Mesendoderm (in vitro differentiated cells): ENCODE measurements at regions not wholly inside any gene's neighbourhood (a gene's known extent, or its start where the extent isn't known, plus 50 kb on each side); places are given as distances from the start of the nearest gene placed in this dataset.

Experiments
- DNase-seq: peaks from one replicate; pipeline ENCODE4 v3.0.0; 2013
- H2AK5ac ChIP-seq: 2 replicates; pipeline ENCODE4 v1.6.1; 2013; ENCODE audit warnings: low read length, inconsistent platforms
- H2BK120ac ChIP-seq: 2 replicates; pipeline ENCODE4 v1.6.1; 2013; ENCODE audit warnings: low read depth, mild to moderate bottlenecking, low read length, moderate library complexity, mixed read lengths
- H2BK15ac ChIP-seq: replicated peaks from 2 replicates; pipeline ENCODE4 v1.6.1; 2013; ENCODE audit warnings: low read depth, mild to moderate bottlenecking, moderate library complexity
- H2BK5ac ChIP-seq: 2 replicates; pipeline ENCODE4 v1.6.1; 2013; ENCODE audit warnings: low read length, inconsistent platforms
- H3K18ac ChIP-seq: 2 replicates; pipeline ENCODE4 v1.6.1; 2013; ENCODE audit warnings: mild to moderate bottlenecking, low read length, mixed read lengths
- H3K23ac ChIP-seq: one replicate; pipeline ENCODE4 v1.6.1; 2013; ENCODE audit warnings: low read length
- H3K27ac ChIP-seq: 2 replicates; pipeline ENCODE4 v1.5.1; 2013; ENCODE audit warnings: low read depth, mild to moderate bottlenecking, inconsistent platforms, low read length, moderate library complexity
- H3K27me3 ChIP-seq: 2 replicates; pipeline ENCODE4 v1.6.1; 2013; ENCODE audit warnings: low read length, control low read depth, mild to moderate bottlenecking, inconsistent platforms; ENCODE audit not compliant: insufficient read depth, poor library complexity
- H3K36me3 ChIP-seq: 2 replicates; pipeline ENCODE4 v1.6.1; 2013; ENCODE audit warnings: low read length, inconsistent platforms; ENCODE audit not compliant: control insufficient read depth, insufficient read depth
- H3K4ac ChIP-seq: one replicate; pipeline ENCODE4 v1.6.1; 2013; ENCODE audit warnings: low read depth, mild to moderate bottlenecking, low read length, moderate library complexity
- H3K4me1 ChIP-seq: 2 replicates; pipeline ENCODE4 v1.6.1; 2013; ENCODE audit warnings: low read depth, low read length, inconsistent platforms; ENCODE audit not compliant: control insufficient read depth
- H3K4me2 ChIP-seq: 2 replicates; pipeline ENCODE4 v1.6.1; 2013; ENCODE audit warnings: low read length
- H3K4me3 ChIP-seq: 2 replicates; pipeline ENCODE4 v1.5.1; 2013; ENCODE audit warnings: mild to moderate bottlenecking, low read length
- H3K56ac ChIP-seq: one replicate; pipeline ENCODE4 v1.6.1; 2013; ENCODE audit warnings: low read length
- H3K79me1 ChIP-seq: 2 replicates; pipeline ENCODE4 v1.6.1; 2013; ENCODE audit warnings: low read length, inconsistent platforms
- H3K79me2 ChIP-seq: 2 replicates; pipeline ENCODE4 v1.6.1; 2013; ENCODE audit warnings: mild to moderate bottlenecking, low read length; ENCODE audit not compliant: control insufficient read depth, insufficient read depth
- H3K9ac ChIP-seq: 2 replicates; pipeline ENCODE4 v1.6.1; 2013; ENCODE audit warnings: low read length, inconsistent platforms
- H4K5ac ChIP-seq: one replicate; pipeline ENCODE4 v1.6.1; 2013; ENCODE audit warnings: low read length
- H4K8ac ChIP-seq: one replicate; pipeline ENCODE4 v1.6.1; 2013; ENCODE audit warnings: low read depth, mild to moderate bottlenecking, control low read depth, low read length, moderate library complexity
- WGBS: extraction: QIAGEN DNeasy Blood & Tissue Kit; methylation state at CpG from one replicate; pipeline ENCODE4 v1.1.7; 2013; ENCODE audit warnings: low lambda C conversion rate, missing lambda C conversion rate; ENCODE audit not compliant: insufficient coverage; ENCODE audit errors: extremely low coverage; 5-methylcytosine and 5-hydroxymethylcytosine counted together

DNA sequence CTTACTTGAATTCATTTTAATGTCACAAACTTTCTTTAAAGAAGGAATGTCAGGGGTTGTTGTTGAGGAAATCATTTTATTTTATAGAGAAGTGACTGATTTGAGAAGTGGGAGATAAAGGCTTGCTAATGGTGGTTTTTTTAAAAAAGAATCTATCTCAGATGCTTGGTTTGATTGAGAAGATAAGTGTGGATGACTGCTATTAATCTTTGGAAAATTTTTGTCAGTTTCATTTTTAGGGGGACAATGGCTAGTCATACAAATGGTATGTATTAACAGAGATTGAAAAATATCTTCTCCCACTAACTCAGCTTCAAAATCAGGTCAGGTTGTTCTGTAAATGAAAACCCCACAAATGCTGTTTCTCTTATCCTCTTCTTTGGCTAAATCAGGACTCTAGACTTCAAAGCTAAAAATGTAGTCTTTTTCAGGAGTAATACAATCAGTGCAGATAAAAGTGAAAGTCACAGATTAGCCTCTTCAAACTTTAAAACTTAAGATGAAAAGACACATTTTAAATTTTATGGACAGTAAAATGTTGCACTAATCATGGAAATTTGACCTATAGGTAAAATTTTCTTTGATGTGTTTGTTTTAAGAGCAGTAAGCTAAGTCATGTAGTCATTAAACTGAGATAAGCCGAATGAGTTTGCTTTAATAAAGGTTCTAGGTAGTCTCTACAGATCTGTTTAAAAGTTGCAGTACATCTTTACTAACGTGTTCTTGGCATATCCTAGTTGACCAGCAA lies 674.2 kb upstream of the VRK2 start:
- WGBS: no CpG with 5 or more reads among the region's 2 CpGs
- Histone ChIP-seq H2BK15ac (no peak overlapping the region), H2AK5ac (no peak overlapping the region), H4K8ac (no peak overlapping the region), H2BK5ac (no peak overlapping the region), H3K56ac (no peak overlapping the region), H3K4ac (no peak overlapping the region), H4K5ac (no peak overlapping the region), H3K9ac (no peak overlapping the region), H3K23ac (no peak overlapping the region), H3K36me3 (no peaks in the 10 kb centered on the region), H3K4me3 (no peak overlapping the region), H3K18ac (no peak overlapping the region), H2BK120ac (no peak overlapping the region), H3K79me2 (no peaks in the 10 kb centered on the region), H3K79me1 (no peaks in the 10 kb centered on the region), H3K27ac (no peak overlapping the region), H3K4me2 (no peak overlapping the region), H3K4me1 (no peaks in the 10 kb centered on the region), H3K27me3 (no peaks in the 10 kb centered on the region)
- no peak for DNase-seq

DNA sequence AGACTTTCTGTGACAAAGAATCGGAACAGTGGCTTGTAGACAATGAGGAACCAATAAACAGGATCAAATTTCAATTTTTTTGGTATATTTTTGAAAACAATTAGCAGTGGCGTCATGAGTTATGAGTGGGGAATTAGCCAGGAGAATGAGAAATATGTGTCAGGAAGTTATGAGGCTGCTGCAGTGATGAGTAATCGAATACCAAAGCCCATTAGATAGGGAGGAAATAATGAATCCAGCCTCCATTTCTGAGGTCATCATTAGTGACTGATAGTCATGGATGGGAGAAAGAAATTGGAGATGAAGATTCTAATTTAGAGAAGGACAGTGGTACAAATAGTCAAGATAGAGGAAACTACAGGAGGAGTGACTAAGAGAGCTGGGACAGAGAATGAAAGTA lies 673.1 kb upstream of the VRK2 start:
- H3K4ac ChIP-seq: no peak overlapping the region
- H3K27ac ChIP-seq: no peak overlapping the region
- no peak overlapping the region for H2BK5ac ChIP-seq
- H3K4me2 ChIP-seq: no peak overlapping the region
- H2BK15ac ChIP-seq: no peak overlapping the region
- H3K36me3 ChIP-seq: no peaks in the 10 kb centered on the region
- no peak overlapping the region for H4K8ac ChIP-seq
- H3K9ac ChIP-seq: no peak overlapping the region
- H2BK120ac ChIP-seq: no peak overlapping the region
- WGBS: no CpG with 5 or more reads among the region's 3 CpGs
- no peaks in the 10 kb centered on the region for H3K27me3 ChIP-seq
- H3K4me1 ChIP-seq: no peaks in the 10 kb centered on the region
- DNase-seq: peak; percentile 8
- H3K56ac ChIP-seq: no peak overlapping the region
- no peak overlapping the region for H3K23ac ChIP-seq
- H3K79me1 ChIP-seq: no peaks in the 10 kb centered on the region
- H2AK5ac ChIP-seq: no peak overlapping the region
- H3K79me2 ChIP-seq: no peaks in the 10 kb centered on the region
- H3K18ac ChIP-seq: no peak overlapping the region
- no peak overlapping the region for H4K5ac ChIP-seq
- no peak overlapping the region for H3K4me3 ChIP-seq

DNA sequence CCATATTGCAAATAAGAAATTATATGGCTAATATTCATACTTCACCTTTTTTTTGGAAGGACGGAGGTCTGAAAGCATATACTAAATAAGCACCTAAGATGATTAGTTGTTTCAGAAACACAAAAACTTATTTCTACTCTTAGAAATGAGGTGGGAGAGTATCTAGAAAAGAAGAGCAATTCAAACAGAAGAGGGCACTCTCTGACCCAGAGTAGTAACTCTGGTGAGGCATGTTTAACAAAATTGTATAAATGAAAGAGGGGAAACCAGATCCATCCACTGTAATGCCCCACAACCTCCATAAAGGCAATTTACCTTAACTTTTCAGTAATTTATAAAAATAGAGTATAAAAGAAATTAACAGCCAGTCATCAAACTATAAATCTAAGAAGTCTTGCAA lies 669.6 kb upstream of the VRK2 start:
- Histone ChIP-seq H3K4ac (no peak overlapping the region), H3K18ac (no peak overlapping the region), H3K36me3 (no peaks in the 10 kb centered on the region), H2BK5ac (no peak overlapping the region), H3K27ac (no peak overlapping the region), H3K79me1 (no peaks in the 10 kb centered on the region), H3K9ac (no peak overlapping the region), H4K5ac (no peak overlapping the region), H3K23ac (no peak overlapping the region), H2AK5ac (no peak overlapping the region), H3K4me3 (no peak overlapping the region), H3K4me1 (no peaks in the 10 kb centered on the region), H3K56ac (no peak overlapping the region), H3K79me2 (no peaks in the 10 kb centered on the region), H2BK15ac (no peak overlapping the region), H4K8ac (no peak overlapping the region), H3K4me2 (no peak overlapping the region), H2BK120ac (no peak overlapping the region), H3K27me3 (no peaks in the 10 kb centered on the region)
- WGBS: no CpG with 5 or more reads among the region's 1 CpG
- peak; percentile 45 for DNase-seq

DNA sequence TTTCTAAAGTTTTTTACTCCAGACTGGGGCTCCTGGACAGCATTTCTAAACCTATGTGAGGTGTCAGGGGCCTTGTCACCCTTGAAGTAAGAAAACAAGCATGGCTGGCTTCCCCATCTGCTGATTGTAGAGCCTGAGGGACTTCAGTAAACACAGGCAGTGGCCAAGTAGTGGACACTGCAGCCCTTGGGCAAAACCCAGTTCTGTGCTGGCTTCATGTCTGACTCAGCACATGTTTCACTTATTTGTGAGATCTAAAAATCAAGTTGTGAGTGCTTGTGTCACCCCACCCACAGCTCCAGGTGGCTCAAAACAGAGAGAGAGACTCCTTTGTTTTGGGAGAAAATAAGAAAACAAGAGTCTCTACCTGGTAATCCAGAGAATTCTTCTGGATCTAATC lies 660.3 kb upstream of the VRK2 start:
- H3K18ac ChIP-seq: no peak overlapping the region
- H2AK5ac ChIP-seq: no peak overlapping the region

DNA sequence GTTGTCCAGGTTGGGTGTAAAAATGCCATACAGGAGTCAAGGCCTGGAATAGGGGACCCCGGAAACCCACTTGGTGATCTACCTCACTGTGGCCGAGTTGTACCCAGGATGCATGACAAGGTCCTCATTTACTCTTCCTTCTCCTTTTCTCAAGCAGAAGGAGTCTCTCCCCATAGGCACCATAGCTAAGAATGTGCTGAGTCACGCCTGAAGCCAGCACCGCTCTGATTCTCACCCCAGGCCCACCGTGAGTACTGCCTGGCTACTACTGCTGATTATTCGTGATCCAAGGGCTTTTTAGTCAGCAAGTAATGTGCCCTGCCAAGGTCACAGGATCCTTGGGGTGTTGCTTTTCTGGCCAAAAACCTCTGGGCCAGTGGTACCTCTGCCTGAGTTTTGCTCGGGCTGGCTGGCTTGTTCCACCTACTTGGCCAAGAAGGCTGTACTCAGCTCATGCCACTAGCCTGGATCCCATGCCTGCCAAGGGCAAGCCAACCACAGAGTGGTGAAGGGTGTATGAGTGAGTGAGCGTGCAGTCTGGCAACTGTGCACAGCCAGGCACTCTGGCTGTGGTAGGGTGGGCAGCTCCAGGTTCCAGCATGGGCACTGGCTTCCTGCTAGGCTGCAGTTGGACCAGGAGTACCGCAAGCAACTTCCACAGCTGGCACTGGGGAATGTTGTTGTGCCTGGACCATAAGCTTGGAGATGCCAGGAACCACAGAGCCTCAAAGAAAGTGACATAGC lies 650.1 kb upstream of the VRK2 start:
- H3K4me3 ChIP-seq: no peak overlapping the region
- H3K27ac ChIP-seq: no peak overlapping the region
- H3K4ac ChIP-seq: no peak overlapping the region
- peak overlapping the region; percentile 30 for H2BK5ac ChIP-seq
- no CpG with 5 or more reads among the region's 9 CpGs for WGBS
- no peaks in the 10 kb centered on the region for H3K36me3 ChIP-seq
- H2BK120ac ChIP-seq: peak overlapping the region; percentile 50
- no peak overlapping the region for H3K18ac ChIP-seq
- H4K5ac ChIP-seq: no peak overlapping the region
- no peak overlapping the region for H3K23ac ChIP-seq
- no peak overlapping the region for H2AK5ac ChIP-seq
- no peaks in the 10 kb centered on the region for H3K79me2 ChIP-seq
- DNase-seq: peak; percentile 47
- no peak overlapping the region for H3K9ac ChIP-seq
- no peaks in the 10 kb centered on the region for H3K4me1 ChIP-seq
- H2BK15ac ChIP-seq: no peak overlapping the region
- no peaks in the 10 kb centered on the region for H3K27me3 ChIP-seq
- H4K8ac ChIP-seq: no peak overlapping the region
- H3K4me2 ChIP-seq: no peak overlapping the region
- peak overlapping the region; percentile 49 for H3K56ac ChIP-seq
- no peaks in the 10 kb centered on the region for H3K79me1 ChIP-seq

More for the DNA sequence above, 660.3 kb upstream of the VRK2 start:
- H3K9ac ChIP-seq: no peak overlapping the region
- H3K27ac ChIP-seq: no peak overlapping the region
- H3K56ac ChIP-seq: no peak overlapping the region
- DNase-seq: no peak
- H3K27me3 ChIP-seq: no peaks in the 10 kb centered on the region
- H4K8ac ChIP-seq: no peak overlapping the region
- H3K4ac ChIP-seq: no peak overlapping the region
- H3K4me2 ChIP-seq: no peak overlapping the region
- no peak overlapping the region for H3K4me3 ChIP-seq
- H3K4me1 ChIP-seq: no peaks in the 10 kb centered on the region
- H4K5ac ChIP-seq: no peak overlapping the region
- no peak overlapping the region for H2BK15ac ChIP-seq
- H3K79me2 ChIP-seq: no peaks in the 10 kb centered on the region
- no peaks in the 10 kb centered on the region for H3K79me1 ChIP-seq
- H3K23ac ChIP-seq: no peak overlapping the region
- no peaks in the 10 kb centered on the region for H3K36me3 ChIP-seq
- H2BK120ac ChIP-seq: no peak overlapping the region
- H2BK5ac ChIP-seq: no peak overlapping the region
